NCI-H82 (cell line): ENCODE measurements at regions not wholly inside any gene's neighbourhood (a gene's known extent, or its start where the extent isn't known, plus 50 kb on each side); places are given as distances from the start of the nearest gene placed in this dataset.

ENCODE experiments used
- DNase-seq: peaks from one replicate; lab custom pipeline; 2025; lab: John Stamatoyannopoulos, UW

DNA sequence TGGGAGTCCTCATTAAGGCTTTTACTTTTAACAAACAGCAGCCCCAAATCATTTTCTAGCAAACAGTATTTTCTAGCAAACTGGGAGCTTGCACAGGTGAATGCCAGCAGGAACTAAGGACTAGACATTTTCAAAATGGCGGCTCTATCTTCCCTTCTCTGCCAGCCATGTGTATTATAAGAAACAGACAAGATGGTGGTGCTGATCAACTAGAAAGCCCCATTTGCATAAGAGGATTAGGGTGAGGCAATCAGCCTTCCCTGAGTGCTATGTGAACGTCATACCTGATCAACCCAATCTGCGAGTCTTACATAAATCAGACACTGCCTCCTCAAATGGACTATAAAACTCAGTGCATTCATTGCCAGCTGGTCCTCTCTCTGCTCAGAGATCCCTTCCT, 479.6 kb downstream of the IPMK start:
- peak; percentile 28 for DNase-seq

DNA sequence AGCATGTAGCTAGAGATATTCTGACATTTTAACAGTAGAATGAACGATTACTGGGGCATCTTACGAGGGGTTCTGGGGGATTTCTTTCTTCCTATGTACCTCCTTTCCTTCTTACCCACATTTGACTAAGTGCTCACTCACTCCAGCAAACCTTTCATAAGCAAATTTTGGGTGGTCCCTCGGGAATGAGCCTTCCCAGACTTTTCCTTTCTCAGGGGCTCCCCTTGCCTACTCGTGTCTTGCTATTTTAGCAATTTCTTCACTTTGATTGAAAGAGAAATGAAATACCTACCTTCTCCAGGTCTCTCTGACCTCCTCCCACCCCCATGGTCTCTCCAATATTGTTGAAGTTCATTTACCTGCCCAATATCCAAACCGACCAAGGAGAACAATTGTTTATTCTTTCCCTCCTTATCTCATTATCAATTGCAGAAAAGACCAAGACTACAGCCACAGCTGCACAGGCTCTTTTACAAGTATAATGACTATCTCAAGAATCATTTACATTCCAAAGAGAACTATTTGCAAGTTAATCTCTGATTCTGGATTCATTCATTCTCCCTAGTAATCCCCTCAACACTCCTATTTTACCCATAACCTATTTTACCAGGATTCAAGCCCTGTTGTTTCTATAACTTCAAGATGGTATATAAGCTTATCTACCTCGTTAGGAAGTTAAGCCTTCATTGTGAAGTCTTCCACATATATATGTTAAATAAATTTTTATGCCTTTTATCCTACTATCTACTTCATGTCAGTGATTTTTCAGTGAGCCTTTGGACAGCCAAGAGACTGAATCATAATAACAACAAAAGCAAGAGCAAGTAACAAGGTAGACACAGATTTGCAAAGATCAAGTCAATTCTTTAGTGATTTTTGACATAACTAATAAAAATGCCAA, 480.6 kb downstream of the IPMK start:
- no peak for DNase-seq

DNA sequence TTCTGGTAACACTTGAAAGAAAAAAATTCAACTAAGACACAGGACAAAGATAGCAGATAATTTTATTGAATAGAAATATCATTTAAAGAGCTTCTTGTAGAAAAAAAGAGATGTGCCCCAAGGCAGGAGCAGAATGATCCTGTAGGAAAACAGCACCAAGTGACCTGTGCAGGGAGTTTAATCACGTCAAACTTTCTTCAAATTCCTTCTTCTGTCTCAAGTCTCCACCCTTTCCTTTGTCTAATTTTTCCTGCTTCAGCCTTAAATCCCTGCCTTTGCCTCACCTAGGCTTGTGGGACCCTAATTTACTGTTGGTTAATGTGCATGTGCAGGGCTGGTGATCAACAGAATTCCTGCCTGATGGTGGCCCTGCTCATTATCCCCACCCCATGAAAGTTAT, 481.4 kb downstream of the IPMK start:
- DNase-seq, result no peak

DNA sequence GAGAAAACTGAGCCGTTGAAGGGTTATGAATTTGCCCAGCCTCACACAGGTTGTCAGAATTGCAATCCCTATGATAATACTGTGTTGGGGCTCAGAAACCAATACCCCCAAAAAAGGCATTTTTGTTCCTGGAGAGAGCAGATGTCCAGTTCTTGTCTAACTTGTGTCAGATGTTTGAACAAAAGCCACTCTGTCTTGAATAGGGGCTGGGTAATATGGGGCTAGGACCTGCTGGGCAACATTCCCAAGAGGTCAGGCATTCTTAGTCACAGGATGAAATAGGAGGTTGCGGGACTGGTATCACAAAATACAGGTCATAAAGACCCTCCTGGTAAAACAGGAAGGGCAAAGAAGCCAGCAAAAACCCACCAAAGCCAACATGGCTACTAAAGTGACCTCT, 482.1 kb downstream of the IPMK start:
- no peak for DNase-seq

DNA sequence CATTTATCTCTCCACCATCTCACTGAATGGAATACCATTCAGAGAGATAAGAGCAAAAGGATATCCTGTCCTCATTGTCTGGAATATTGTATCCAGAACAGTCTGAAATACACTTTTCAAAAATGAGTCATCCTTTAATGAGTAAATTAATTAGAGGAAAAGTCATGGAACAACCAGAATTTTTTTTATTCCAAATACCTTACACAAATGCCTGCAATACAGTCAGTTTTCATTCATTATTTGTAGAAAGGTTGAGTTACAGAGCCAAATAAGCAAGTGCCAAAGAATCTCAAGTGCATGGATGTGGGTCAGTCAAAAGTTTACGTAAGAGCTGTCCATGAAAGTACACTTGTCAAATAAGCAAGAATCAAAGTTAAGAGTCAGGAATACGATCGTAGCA, 482.6 kb downstream of the IPMK start:
- no peak for DNase-seq

DNA sequence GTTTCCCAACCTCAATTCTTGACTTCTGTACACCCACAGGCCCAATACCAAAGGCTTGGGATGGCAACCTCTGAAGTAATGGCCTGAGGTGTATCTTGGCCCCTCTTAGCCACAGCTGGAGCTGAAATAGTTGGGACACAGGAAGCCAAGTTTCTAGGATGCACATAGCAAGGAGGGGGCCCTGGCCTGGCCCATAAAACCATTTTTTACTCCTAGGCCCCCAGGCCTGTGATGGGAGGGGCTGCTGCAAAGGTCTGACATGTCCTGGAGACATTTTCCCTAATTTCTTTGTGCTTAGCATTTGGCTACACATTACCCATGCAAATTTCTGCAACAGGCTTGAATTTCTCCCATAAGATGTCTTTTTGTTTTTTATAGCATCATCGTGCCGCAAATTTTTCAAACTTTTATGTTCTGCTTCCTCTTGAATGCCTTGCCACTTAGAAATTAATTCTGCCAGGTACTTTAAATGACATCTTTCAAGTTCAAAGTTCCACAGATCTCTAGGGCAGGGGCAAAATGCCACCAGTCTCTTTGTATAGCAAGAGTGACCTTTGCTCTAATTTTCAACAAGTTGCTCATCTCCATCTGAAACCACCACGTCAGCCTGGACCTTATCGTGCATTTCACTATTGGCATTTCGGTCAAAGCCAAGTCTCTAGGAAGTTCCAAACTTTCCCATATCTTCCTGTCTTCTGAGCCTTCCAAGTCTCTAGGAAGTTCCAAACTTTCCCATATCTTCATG, 490.8 kb downstream of the IPMK start:
- no peak for DNase-seq

DNA sequence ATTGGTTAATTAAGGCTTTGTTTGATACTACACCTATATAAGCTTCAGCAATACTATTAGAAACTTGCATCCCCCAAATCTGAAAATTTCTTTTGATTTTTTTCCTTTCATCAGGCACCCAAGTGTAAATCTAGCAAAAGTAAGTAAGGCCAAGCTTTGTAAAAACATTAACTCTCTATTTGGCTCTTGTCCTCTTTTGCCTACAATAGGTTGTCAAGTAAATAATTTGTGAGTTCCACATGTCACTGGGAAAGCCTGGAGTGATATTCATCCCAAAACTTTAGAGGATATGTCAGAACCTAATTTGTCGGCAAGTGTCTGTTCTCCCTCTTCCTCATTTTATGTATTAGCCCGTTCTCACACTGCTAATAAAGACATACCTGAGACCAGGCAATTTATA, 492.4 kb downstream of the IPMK start:
- DNase-seq, result no peak

DNA sequence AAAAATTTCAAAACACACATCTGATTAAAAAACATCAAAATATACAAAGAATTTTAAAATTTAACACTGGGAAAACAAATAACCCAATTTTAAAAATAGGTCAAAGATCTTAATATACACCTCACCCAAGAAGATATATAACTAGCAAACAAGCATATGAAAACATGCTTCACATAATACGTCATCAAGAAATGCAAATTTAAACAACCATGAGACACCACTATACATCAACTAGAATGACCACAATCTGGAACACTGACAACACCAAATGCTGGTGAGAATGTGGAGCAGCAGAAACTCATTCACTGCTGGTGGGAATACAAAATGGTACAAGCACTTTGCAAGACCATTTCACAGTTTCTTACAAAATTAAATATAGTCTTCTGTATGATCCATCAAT, 498.4 kb downstream of the IPMK start:
- DNase-seq, result no peak

DNA sequence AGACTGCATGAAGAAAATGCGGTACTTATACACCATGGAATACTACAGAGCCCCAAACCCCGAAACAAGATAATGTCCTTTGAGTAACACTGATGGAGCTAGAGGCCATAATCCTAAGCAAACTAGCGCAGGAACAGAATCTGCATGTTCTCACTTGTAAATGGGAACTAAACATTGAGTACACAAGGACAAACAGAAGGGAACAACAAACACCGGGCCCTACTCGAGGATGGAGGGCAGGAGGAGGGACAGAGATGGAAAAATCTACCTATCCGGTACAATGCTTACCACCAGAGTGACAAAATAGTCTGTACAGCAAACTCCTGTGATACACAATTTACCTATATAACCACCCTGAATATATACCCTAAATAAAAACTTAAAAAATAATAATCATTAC, 507.9 kb downstream of the IPMK start:
- DNase-seq, result no peak

DNA sequence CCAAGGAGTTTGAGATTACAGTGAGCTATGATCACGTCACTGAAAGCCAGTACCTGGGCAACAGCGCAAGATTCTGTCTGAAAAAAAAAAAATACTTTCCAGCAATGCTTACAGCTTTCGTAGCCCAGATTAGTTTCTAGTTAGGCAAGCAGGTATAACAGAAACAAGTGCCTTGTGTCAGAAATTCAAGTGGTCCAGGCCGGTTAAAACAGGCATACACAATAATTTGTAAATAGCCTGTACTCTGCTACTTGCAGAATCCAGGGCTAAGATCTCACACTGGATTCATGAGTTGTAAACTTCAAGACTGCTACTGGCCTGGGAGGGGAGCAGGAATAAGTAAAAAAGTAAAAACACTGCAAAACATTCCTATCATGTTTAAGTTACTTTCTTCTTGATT, 512.9 kb downstream of the IPMK start:
- DNase-seq, result no peak

DNA sequence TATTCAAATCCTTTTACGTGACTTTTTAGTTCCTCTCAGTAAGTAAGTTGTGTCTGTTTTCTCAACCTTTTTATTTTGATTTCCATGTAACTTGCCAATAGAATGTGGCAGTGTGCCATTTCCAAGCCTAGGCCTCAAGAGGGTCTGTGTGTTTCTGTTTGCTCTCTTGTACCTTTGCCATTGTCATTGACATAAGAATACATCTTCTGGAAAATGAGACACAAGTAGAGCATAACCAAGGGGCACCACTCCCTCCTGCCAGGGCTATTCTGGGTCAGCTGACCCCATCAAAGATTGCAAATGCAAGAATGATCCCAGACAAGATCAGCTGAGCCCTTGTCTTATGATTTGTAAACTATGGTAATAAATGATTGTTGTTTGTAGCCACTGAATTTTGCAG, 524.0 kb downstream of the IPMK start:
- no peak for DNase-seq

DNA sequence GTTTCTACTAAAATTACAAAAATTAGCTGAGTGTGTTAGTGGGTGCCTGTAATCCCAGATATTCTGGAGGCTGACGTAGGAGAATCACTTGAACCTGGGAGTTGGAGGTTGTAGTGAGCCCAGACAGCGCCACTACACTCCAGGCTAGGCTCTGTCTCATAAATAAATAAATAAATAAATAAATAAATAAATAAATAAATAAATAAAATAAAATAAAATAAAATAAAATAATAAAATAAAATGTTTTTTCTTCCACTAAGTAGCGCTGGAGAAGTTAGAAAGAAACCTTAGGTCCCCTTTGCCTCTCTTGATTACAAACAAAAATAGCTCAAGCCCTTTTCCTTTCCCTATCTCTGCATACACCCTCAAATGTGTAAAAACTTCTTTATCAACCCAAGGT, 525.9 kb downstream of the IPMK start:
- no peak for DNase-seq

DNA sequence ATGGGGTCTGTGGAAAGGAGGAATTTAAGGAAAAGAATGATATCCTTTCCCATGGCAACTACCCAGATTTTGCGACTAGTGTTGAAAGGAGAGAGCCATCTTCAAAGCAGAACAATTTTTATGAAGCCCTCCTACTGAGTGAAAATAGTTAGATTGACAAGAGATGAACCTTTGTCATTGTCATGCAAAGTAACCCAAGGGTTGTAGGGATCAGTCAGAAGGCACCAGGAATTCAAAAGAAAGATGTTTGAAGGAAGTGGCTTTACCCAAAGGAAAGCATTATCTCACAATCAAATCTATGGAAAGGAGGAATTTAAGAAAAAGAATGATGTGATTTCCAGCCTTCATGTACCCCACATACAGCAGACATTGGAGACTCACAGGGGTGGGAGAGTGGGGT, 544.4 kb downstream of the IPMK start:
- DNase-seq, result no peak

DNA sequence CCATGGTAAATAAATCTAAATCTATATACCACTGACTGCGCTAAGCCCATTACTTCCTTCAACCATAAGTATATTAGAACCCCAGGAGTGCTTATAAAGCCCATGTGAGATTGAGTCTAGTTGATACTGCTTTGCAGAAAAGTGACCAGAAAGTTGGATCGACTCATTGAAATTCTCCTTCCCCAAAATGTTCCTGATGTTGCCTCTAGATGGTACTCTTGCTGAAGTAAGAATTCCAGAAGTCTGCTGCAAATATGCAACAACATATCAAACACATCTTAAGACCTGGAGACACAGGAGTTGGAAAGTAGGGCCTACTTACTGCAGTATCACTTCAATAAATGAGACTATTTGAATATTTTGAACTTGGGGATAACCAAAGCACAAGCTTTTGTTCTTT, 550.8 kb downstream of the IPMK start:
- DNase-seq, result peak; percentile 55

DNA sequence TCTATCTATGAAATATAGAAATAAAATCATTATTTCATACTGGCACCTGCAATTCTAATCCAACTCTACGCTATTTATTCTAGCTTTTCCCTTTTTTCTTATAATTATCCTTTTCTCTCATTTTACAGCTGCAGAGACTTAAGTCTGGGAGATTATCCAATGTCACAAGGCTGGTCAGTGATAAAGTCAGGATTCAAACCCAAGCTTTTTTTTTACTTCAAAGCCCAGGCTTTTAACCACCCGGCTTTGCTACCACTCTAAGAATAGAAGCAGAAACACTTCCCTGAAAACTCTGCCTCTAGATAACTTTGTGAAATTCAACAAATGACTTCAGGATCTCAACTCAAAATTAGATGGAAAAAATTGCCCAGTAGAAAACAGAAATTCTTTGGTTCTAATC, 552.5 kb downstream of the IPMK start:
- DNase-seq, result no peak

DNA sequence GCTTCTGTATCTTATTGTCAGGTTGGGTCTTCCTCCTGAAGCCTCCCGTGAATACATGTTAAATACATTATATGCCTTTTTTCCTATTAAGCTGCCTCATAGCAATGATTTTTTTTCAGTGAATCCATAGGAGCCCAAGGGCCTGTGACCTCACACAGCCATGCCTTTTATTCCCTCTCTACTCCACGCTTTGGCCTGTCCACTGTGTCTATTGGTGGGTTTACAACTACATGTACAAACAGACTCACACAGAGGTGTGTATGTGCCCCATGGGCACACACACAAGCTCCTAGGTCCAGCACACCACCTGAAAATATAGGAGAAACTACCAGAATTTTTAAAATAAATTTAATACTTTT, 560.4 kb downstream of the IPMK start:
- DNase-seq, result no peak

DNA sequence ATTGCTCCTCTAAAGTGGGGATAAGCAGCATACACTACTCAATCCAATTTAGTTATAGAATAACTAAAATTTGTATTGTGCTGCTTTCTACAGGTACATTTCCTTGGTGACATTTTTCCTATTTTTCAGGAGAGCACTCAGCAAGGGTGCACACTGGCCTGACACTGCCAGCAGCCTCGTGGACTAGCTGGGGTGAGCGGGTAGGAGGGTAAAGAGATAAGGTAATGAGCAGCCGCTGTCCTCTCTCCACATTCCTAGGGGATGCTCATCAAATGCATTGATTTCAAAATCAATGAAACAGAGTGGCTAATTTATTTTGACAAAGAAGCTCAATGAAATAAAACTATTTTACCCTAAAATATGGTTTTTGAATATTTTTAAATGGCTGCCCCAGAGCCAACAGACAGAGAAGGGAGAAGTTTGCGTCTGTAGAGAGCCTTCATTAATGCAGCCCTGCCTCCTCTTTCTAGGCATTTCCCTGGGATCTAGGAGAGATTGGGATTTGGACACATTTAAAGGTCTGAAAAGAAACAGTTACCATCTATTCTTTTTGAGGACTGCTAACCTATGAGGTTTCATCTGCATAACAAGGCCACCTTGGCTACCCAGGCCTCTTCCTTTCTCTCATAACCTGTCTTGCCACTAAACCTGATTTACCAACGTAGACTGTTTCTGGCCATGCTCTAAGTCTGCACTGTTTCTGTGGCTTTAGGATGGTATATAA, 561.0 kb downstream of the IPMK start:
- DNase-seq, result no peak

DNA sequence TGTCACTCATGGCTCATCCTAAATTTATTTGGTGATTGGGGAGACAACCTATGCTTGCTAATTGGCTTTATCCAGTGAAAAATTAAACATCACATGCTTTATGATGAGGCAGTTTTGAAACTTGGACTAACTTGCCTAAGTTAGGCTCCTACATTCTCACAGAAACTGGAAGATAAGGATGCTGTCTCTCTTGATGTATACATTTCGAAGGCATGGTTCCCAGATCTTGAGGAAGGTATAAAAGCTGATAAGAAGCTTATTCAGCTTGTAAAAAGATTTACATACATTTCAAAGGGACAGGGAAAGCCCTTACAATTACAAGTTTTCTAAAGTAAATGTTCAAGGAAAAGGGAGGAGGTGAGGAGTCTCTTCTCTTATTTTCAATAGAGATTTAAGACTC, 561.7 kb downstream of the IPMK start:
- DNase-seq, result no peak

DNA sequence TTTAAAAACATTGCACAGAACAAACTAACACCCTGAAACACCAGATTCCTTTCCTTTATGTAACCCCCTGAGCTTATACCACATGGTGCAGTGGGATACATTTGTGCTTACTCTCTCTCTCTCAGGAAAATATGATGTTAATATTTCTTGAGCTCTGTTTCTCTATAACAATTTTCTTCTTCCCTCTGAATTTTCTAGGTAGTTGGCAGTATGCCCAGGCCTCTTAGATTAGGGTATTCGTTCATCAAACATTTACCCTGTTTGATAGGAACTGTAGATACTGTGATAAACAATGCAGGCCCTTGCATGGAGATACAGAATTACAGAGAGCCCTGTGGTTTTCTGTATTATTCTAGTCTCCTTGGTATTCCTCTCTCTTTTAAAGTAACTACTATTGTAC, 567.8 kb downstream of the IPMK start:
- no peak for DNase-seq

DNA sequence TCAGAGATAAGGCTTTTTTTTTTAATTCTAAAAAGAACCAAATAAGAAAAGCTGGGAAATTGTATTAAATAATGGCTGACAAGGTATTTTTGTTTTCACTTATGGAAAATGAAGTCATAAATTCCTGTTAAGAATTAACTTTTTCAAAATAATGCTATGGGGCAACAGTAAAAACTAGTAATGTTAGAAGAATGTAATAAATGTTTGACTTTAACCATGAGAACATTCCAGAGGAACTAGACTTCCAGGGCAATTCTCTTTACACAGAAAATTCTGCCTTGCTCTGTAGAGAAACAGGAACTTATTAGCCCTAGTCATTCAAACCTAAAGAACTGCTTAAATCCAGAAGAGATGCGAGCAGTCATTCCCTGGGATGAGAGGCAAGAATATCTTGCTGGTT, 571.1 kb downstream of the IPMK start:
- no peak for DNase-seq

DNA sequence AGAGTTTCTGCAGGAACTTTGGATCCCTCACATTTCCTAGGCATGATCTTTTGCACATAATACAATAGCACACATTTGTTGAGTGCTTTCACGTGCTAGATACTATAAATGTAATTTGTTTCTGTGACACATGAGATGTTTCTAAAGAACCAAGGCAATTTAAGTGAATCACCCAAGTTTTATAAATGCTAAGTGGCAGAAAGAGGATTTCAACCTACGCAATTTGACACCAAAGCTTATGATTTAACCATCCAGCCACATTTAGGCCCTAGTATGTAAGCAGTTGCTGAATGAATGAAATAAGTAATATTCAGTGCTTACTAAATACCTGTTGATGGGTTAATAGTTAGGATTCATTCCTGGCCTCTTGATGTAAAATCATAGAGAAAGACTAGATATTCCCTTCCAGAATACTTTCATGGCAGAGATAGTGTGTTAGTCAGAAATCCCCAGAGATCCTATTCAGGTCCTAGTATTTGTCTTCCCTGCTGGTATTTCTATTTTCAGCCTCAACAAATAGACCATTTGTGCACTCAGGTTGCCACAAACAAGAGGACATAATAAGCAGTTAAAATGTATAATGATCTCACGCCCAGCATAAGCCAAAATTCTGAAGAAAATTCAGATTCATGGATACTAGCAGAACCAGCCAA, 572.6 kb downstream of the IPMK start:
- DNase-seq, result no peak

DNA sequence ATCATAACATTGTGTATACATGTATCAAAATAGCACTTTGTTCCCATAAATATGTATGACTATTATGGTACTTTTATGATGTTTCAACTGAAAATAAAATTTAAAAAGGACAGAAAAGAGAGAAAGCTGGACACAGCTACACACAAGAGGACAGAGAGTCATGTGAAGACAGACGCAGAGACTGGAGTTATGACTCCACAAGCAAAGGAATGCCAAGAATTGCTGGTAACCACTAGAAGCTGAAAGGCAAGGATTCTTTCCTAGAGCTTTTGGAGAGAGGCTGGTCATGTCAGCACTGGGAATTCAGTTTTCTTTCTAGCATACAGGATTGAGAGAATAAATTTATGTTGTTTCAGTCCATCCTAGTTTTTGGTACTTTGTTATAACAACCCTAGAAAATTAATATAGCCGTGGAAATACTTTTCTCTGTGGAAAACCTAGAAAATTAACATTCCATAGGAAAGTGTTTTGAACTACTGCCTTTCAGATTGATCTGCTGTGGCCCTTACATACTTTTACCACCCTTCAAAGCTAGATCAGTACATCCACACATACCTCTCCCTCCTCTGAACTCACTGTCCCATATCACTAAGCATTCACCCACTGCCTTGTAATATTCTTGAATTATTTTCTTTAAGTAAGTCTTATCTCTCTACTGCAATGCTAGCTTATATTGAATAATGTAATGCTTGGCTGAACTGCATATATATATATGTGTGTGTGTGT, 575.3 kb downstream of the IPMK start:
- DNase-seq, result no peak
